Spleen (tissue), 7 donors: ENCODE measurements at regions not wholly inside any gene's neighbourhood (a gene's known extent, or its start where the extent isn't known, plus 50 kb on each side); places are given as distances from the start of the nearest gene placed in this dataset.

Source experiments
- POLR2AphosphoS5 ChIP-seq, 3 donors: sonication (generic); formaldehyde crosslinking; IDR thresholded peaks; one replicate each; pipeline ENCODE4 v1.5.1; 2017; ENCODE audit warnings: antibody characterized with exemption in 3 of 3
- TF ChIP-seq, protein P1 (sequence below), 11 experiments: fragments of 200-600 bp in 7 of 11; fragments of 450-650 bp in 4 of 11; sonication (generic) in 4 of 11; IDR thresholded peaks in 8 of 11; conservative IDR thresholded peaks in 3 of 11; 1 replicate in 7 of 11; 2 replicates in 4 of 11; pipeline versions ENCODE4 v1.4.0 to v1.8.0; 2016 to 2021; ENCODE audit warnings: antibody characterized with exemption in 11 of 11, inconsistent platforms in 4 of 11, mild to moderate bottlenecking in 1 of 11
- donor health status: DM: no; HTN: no; CAD: no; lungs with moderate emphysema.
- donor health status: DM: no; HTN: no; CAD: no.
- donor health status: DM: no; HTN: no; CAD: no.

- no peak for TF ChIP-seq POLR2AphosphoS5 (IDR thresholded peaks at IDR 0.05)
- TF ChIP-seq, protein P1, sequence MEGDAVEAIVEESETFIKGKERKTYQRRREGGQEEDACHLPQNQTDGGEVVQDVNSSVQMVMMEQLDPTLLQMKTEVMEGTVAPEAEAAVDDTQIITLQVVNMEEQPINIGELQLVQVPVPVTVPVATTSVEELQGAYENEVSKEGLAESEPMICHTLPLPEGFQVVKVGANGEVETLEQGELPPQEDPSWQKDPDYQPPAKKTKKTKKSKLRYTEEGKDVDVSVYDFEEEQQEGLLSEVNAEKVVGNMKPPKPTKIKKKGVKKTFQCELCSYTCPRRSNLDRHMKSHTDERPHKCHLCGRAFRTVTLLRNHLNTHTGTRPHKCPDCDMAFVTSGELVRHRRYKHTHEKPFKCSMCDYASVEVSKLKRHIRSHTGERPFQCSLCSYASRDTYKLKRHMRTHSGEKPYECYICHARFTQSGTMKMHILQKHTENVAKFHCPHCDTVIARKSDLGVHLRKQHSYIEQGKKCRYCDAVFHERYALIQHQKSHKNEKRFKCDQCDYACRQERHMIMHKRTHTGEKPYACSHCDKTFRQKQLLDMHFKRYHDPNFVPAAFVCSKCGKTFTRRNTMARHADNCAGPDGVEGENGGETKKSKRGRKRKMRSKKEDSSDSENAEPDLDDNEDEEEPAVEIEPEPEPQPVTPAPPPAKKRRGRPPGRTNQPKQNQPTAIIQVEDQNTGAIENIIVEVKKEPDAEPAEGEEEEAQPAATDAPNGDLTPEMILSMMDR (IDR thresholded peaks at IDR 0.05 in 8 of 11, conservative IDR thresholded peaks at IDR 0.05 in 3 of 11), result no peak
Observed at GRCh38 chr7:46746695-46747687, 825.9 kb upstream of the IGFBP3 start.
